ENCODE measurements at regions not wholly inside any gene's neighbourhood (a gene's known extent, or its start where the extent isn't known, plus 50 kb on each side); places are given as distances from the start of the nearest gene placed in this dataset.

DNA sequence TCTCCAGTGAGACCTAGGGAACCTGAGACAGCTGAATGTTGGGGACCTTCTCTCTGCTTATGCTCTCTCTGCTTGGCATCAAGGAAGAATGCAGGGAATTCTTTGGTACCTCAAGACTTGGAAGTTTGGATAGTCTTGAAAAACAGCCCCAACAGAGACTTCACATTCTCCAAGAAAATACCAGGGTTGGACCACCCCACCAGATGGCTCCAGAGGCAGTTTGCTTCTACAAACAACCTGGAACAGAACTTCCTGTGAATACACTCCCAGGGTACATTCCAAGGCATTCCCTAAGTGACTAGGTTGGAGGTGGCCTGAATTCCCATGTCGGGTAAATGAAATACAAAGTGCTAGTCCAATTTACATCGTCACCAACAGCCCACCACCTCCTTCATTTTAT lies 314.4 kb downstream of the PMP22 start:
- Histone ChIP-seq H3K14ac (ENCODE audit: insufficient read length) (no peak overlapping the region), H2BK5ac (ENCODE audit: low read depth, low read length) (no peak overlapping the region), H2BK20ac (ENCODE audit: low read length) (no peak overlapping the region), H2BK120ac (replicated peaks; ENCODE audit: low read depth, low read length) (no peak overlapping the region), H3K18ac (ENCODE audit: extremely low read depth, low read length) (no peak overlapping the region), H3K4me3 (ENCODE audit: extremely low read depth in 1 of 4, insufficient read depth in 2 of 4, low read depth in 3 of 4, low read length in 4 of 4) (no peak overlapping the region), H2AFZ (ENCODE audit: low read length) (no peak overlapping the region), H3K4ac (replicated peaks; ENCODE audit: insufficient read length, low read depth, low read length) (no peak overlapping the region), H3K23me2 (ENCODE audit: low read depth, low read length) (no peaks in the 10 kb centered on the region), H3K79me1 (ENCODE audit: low read depth, low read length) (no peaks in the 10 kb centered on the region), H3K27ac (ENCODE audit: low read depth, low read length) (no peak overlapping the region), H4K20me1 (replicated peaks in 1 of 2; ENCODE audit: control insufficient read depth in 1 of 2, insufficient read depth in 2 of 2, low read length in 2 of 2) (no peaks in the 10 kb centered on the region), H3K27me3 (replicated peaks in 1 of 4; ENCODE audit: control insufficient read depth in 3 of 4, extremely low read depth in 1 of 4, insufficient read depth in 3 of 4, low read length in 3 of 4) (no peaks in the 10 kb centered on the region), H3K36me3 (ENCODE audit: control insufficient read depth in 2 of 4, insufficient read depth in 4 of 4, low read length in 3 of 4) (no peaks in the 10 kb centered on the region), H3K4me2 (ENCODE audit: insufficient read depth in 1 of 2, low read depth in 2 of 2, low read length in 2 of 2) (no peak overlapping the region), H3K4me1 (replicated peaks in 1 of 4; ENCODE audit: control insufficient read depth in 3 of 4, insufficient read depth in 4 of 4, low read length in 3 of 4) (no peaks in the 10 kb centered on the region), H2BK12ac (ENCODE audit: low read depth, low read length) (no peak overlapping the region), H2AK5ac (ENCODE audit: low read depth, low read length) (no peak overlapping the region), H3K9ac (replicated peaks in 1 of 4; ENCODE audit: extremely low read depth in 1 of 4, low read depth in 3 of 4, low read length in 3 of 4) (no peak overlapping the region), H3K9me3 (ENCODE audit: insufficient read depth in 2 of 2, low read depth in 1 of 2, low read length in 1 of 2) (no peaks in the 10 kb centered on the region), H3K79me2 (ENCODE audit: control insufficient read depth in 1 of 2, insufficient read depth in 2 of 2, low read length in 2 of 2) (no peaks in the 10 kb centered on the region), H3K56ac (replicated peaks; ENCODE audit: insufficient read length, low read depth, low read length) (no peak overlapping the region), H4K91ac (replicated peaks; ENCODE audit: insufficient read length, low read length) (no peak overlapping the region), H2BK15ac (ENCODE audit: low read length) (no peak overlapping the region), H4K5ac (ENCODE audit: insufficient read length, low read depth, low read length) (no peak overlapping the region), H4K8ac (ENCODE audit: extremely low read depth, insufficient read depth, low read length) (no peak overlapping the region), H3K23ac (ENCODE audit: insufficient read length) (no peak overlapping the region)
- 84% methylated on average over 2 of the region's 2 CpGs; no CpG with 5 or more reads in 1 of the 2 experiments for WGBS, 2 experiments (ENCODE audit: extremely low coverage in 1 of 2, insufficient coverage in 1 of 2, insufficient read length in 1 of 2, insufficient replicate concordance in 2 of 2, low coverage in 1 of 2, low lambda C conversion rate in 2 of 2, missing lambda C conversion rate in 1 of 2)
- no peak for DNase-seq (ENCODE audit: low read depth in 1 of 2, low spot score in 2 of 2)
- FAIRE-seq = no peak
- TF ChIP-seq RAD21 (IDR thresholded peaks at IDR 0.05 in 1 of 2, conservative IDR thresholded peaks at IDR 0.05 in 1 of 2; ENCODE audit: low read depth in 2 of 2, low read length in 2 of 2) (peak; percentile 7; a peak in 1 of 4 replicates), CEBPB (IDR thresholded peaks at IDR 0.05; ENCODE audit: low read depth, low read length) (no peak)
- CTCF ChIA-PET (ENCODE audit: partially characterized antibody) = no interaction called here
- POLR2A ChIA-PET (ENCODE audit: partially characterized antibody) = no interaction called here

Measured in H1 (cell line).